A673 (cell line): ENCODE measurements at regions not wholly inside any gene's neighbourhood (a gene's known extent, or its start where the extent isn't known, plus 50 kb on each side); places are given as distances from the start of the nearest gene placed in this dataset.

Experiments
- BruUV-seq: library from RNA; stranded (reverse); fragments of 400-500 nt; replicated peaks from 2 replicates; lab custom pipeline; 2021; lab: Mats Ljungman, UMichigan
- CTCF ChIA-PET: fragments of 300-600 bp; sonication (Branson Sonifier 250); formaldehyde crosslinking; loops from one replicate; lab custom pipeline; 2022; ENCODE audit warnings: antibody characterized with exemption; lab: Charles Lee
- POLR2A ChIA-PET: fragments of 300-600 bp; sonication (Branson Sonifier 250); formaldehyde crosslinking; loops from one replicate; lab custom pipeline; 2022; ENCODE audit warnings: antibody characterized with exemption; ENCODE audit not compliant: low non-redundant PET; lab: Charles Lee
- DNase-seq: peaks from one replicate; pipeline ENCODE4 v3.0.0-alpha.2; 2015; ENCODE audit warnings: low spot score
- H3K27ac ChIP-seq: fragments of 200-600 bp; sonication (generic); 2 replicates; pipeline ENCODE4 v1.5.1; 2016; ENCODE audit warnings: mixed run types, low read depth, mild to moderate bottlenecking, mixed read lengths, antibody characterized with exemption, low read length; ENCODE audit not compliant: poor library complexity, severe bottlenecking
- H3K27me3 ChIP-seq: fragments of 200-600 bp; sonication (generic); replicated peaks from 2 replicates; pipeline ENCODE4 v1.6.1; 2017; ENCODE audit warnings: mixed run types, low read depth, mild to moderate bottlenecking, mixed read lengths, antibody characterized with exemption, low read length; ENCODE audit not compliant: insufficient read depth, poor library complexity
- H3K36me3 ChIP-seq: fragments of 200-600 bp; sonication (generic); 2 replicates; pipeline ENCODE4 v1.6.1; 2016; ENCODE audit warnings: mixed run types, mild to moderate bottlenecking, mixed read lengths, antibody characterized with exemption, low read length; ENCODE audit not compliant: insufficient read depth, poor library complexity, severe bottlenecking
- H3K4me1 ChIP-seq: fragments of 200-600 bp; sonication (generic); 2 replicates; pipeline ENCODE4 v1.6.1; 2017; ENCODE audit warnings: mixed run types, mild to moderate bottlenecking, mixed read lengths, antibody characterized with exemption, low read length; ENCODE audit not compliant: insufficient read depth, poor library complexity, severe bottlenecking
- H3K4me3 ChIP-seq: fragments of 200-600 bp; sonication (generic); 2 replicates; pipeline ENCODE4 v1.5.1; 2016; ENCODE audit warnings: low read depth, mixed run types, mild to moderate bottlenecking, mixed read lengths, low read length; ENCODE audit not compliant: poor library complexity, severe bottlenecking
- H3K9me3 ChIP-seq: fragments of 200-600 bp; sonication (generic); 2 replicates; pipeline ENCODE4 v1.6.1; 2016; ENCODE audit warnings: mixed run types, low read depth, mild to moderate bottlenecking, mixed read lengths, antibody characterized with exemption, low read length; ENCODE audit not compliant: poor library complexity, severe bottlenecking
- CTCF ChIP-seq: fragments of 300-800, 200-600 bp; sonication (generic); conservative IDR thresholded peaks from 2 replicates; pipeline ENCODE4 v1.5.1; 2017; ENCODE audit warnings: low read depth, mild to moderate bottlenecking, antibody characterized with exemption, low read length, moderate library complexity, mixed read lengths
- EZH2 ChIP-seq: fragments of 200-600 bp; sonication (generic); IDR thresholded peaks from 2 replicates; pipeline ENCODE4 v1.6.1; 2017; ENCODE audit warnings: borderline replicate concordance, low read depth, mild to moderate bottlenecking, mixed read lengths, antibody characterized with exemption, low read length; ENCODE audit not compliant: poor library complexity, severe bottlenecking
- intact Hi-C: fragments of 100-400 bp; cut with micrococcal nuclease; formaldehyde crosslinking; loops from one replicate; pipeline ENCODE4 v1.10.0; 2022; ENCODE audit not compliant: unreplicated experiment

GRCh38 chr4:71136071-71136470, 142.6 kb downstream of the DCK start:
- H3K27me3 ChIP-seq: no peaks in the 10 kb centered on the region
- no peaks in the 10 kb centered on the region for H3K9me3 ChIP-seq
- BruUV-seq: no TSS peak
- intact Hi-C loops: no loop called here
- no peaks in the 10 kb centered on the region for H3K4me1 ChIP-seq
- no peak for DNase-seq
- H3K4me3 ChIP-seq: no peak overlapping the region
- H3K36me3 ChIP-seq: no peaks in the 10 kb centered on the region
- ChIA-PET POLR2A (no interaction called here), CTCF (no interaction called here)
- no peak for TF ChIP-seq EZH2
- TF ChIP-seq CTCF: no peak
- no peak overlapping the region for H3K27ac ChIP-seq

GRCh38 chr4:71138007-71138615, 144.7 kb downstream of the DCK start:
- no peaks in the 10 kb centered on the region for H3K27me3 ChIP-seq
- H3K36me3 ChIP-seq: no peaks in the 10 kb centered on the region
- H3K4me3 ChIP-seq: no peak overlapping the region
- CTCF ChIA-PET: no interaction called here
- no peaks in the 10 kb centered on the region for H3K9me3 ChIP-seq
- H3K27ac ChIP-seq: no peak overlapping the region
- TF ChIP-seq EZH2 (no peak), CTCF (no peak)
- POLR2A ChIA-PET: no interaction called here
- no peaks in the 10 kb centered on the region for H3K4me1 ChIP-seq
- intact Hi-C loops: no loop called here
- BruUV-seq: no TSS peak
- DNase-seq: no peak

GRCh38 chr4:71140563-71140962, 147.1 kb downstream of the DCK start:
- ChIA-PET CTCF (no interaction called here), POLR2A (no interaction called here)
- TF ChIP-seq EZH2 (no peak), CTCF (no peak)
- H3K9me3 ChIP-seq: no peaks in the 10 kb centered on the region
- no peaks in the 10 kb centered on the region for H3K36me3 ChIP-seq
- no peaks in the 10 kb centered on the region for H3K4me1 ChIP-seq
- intact Hi-C loops: no loop called here
- no peaks in the 10 kb centered on the region for H3K27me3 ChIP-seq
- BruUV-seq: no TSS peak
- DNase-seq: no peak
- no peak overlapping the region for H3K4me3 ChIP-seq
- H3K27ac ChIP-seq: no peak overlapping the region
